ENCODE measurements at regions not wholly inside any gene's neighbourhood (a gene's known extent, or its start where the extent isn't known, plus 50 kb on each side); places are given as distances from the start of the nearest gene placed in this dataset.

DNA sequence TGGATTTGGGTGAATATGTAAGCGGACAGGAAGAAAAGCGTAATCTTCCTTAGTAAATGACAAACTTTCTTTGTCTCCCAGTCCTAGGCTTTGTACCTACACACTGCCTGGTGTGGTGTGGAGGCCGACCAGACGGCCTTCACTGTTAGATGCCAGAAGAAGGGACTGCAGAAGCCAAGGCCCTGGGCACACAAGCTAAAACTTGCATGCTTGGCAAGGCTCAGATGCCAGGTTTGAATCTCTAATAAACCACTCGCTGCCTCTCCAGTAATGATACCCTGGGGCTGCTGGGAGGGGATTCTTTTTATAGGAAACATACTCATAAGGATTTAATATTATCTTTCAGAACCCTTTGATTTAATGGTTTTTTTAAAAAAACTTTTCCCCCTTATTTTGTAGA, 263.8 kb downstream of the PTPRC start:
- ATAC-seq (ENCODE audit: low FRiP score in 2 of 2) (no peak), DNase-seq (no peak)
- Histone ChIP-seq H3K36me3 (peaks cover 0 to 16% (median 9%) of the 10 kb centered on the region in 4 donors), H3K4me1 (peaks cover 9 to 41% (median 34%) of the 10 kb centered on the region in 4 donors), H3K9me3 (no peaks in the 10 kb centered on the region), H3K4me3 (no peak overlapping the region), H3K27ac (peak overlapping the region in 2 of 4 donors; percentile 31 to 37), H3K27me3 (no peaks in the 10 kb centered on the region)
- WGBS, 2 donors, result 82 to 87% methylated on average over 5 of the region's 5 CpGs
- TF ChIP-seq POLR2AphosphoS5 (IDR thresholded peaks at IDR 0.05) (no peak), EP300 (IDR thresholded peaks at IDR 0.05) (no peak), POLR2A (IDR thresholded peaks at IDR 0.05) (no peak)
- TF ChIP-seq, protein P1, sequence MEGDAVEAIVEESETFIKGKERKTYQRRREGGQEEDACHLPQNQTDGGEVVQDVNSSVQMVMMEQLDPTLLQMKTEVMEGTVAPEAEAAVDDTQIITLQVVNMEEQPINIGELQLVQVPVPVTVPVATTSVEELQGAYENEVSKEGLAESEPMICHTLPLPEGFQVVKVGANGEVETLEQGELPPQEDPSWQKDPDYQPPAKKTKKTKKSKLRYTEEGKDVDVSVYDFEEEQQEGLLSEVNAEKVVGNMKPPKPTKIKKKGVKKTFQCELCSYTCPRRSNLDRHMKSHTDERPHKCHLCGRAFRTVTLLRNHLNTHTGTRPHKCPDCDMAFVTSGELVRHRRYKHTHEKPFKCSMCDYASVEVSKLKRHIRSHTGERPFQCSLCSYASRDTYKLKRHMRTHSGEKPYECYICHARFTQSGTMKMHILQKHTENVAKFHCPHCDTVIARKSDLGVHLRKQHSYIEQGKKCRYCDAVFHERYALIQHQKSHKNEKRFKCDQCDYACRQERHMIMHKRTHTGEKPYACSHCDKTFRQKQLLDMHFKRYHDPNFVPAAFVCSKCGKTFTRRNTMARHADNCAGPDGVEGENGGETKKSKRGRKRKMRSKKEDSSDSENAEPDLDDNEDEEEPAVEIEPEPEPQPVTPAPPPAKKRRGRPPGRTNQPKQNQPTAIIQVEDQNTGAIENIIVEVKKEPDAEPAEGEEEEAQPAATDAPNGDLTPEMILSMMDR (IDR thresholded peaks at IDR 0.05), result no peak

GRCh38 chr1:198903203-198903602, 264.4 kb downstream of the PTPRC start:
- DNase-seq (no peak), ATAC-seq (ENCODE audit: low FRiP score in 2 of 2) (no peak)
- peak overlapping the region in 2 of 4 donors; percentile 31 to 37 for H3K27ac ChIP-seq
- H3K9me3 ChIP-seq, result no peaks in the 10 kb centered on the region
- WGBS, 2 donors, result 69 to 75% methylated on average over 3 of the region's 3 CpGs
- no peak overlapping the region for H3K4me3 ChIP-seq
- TF ChIP-seq POLR2AphosphoS5 (IDR thresholded peaks at IDR 0.05) (no peak), EP300 (IDR thresholded peaks at IDR 0.05) (no peak), POLR2A (IDR thresholded peaks at IDR 0.05) (no peak)
- TF ChIP-seq, protein P1 (IDR thresholded peaks at IDR 0.05), result no peak
- H3K4me1 ChIP-seq, result peaks cover 9 to 42% (median 35%) of the 10 kb centered on the region in 4 donors
- H3K27me3 ChIP-seq, result no peaks in the 10 kb centered on the region
- peaks cover 0 to 16% (median 9%) of the 10 kb centered on the region in 4 donors for H3K36me3 ChIP-seq

DNA sequence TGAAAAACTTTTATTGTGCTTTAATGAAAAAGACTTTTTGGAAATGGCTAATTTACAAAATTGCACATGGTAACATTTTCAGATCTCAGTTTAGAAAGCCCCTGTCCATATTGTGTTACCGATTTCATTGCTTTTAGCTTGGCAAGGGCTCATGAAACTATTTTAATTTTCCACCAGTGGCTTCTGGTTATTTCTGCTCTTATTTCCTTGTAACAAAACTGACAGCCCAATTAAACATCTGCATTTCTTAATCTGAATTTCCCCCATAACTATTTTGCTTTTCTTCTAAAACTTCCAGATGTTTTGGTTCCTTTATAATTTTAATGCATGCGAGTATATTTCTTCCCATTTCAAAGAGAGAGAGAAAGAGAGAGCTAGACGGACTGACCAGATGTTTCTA, 264.8 kb downstream of the PTPRC start:
- ATAC-seq (ENCODE audit: low FRiP score in 2 of 2), result no peak
- no peaks in the 10 kb centered on the region for H3K9me3 ChIP-seq
- no peak for TF ChIP-seq POLR2AphosphoS5 (IDR thresholded peaks at IDR 0.05)
- TF ChIP-seq POLR2A (IDR thresholded peaks at IDR 0.05), result no peak
- TF ChIP-seq, protein P1 (IDR thresholded peaks at IDR 0.05), result no peak
- TF ChIP-seq EP300 (IDR thresholded peaks at IDR 0.05), result no peak
- H3K4me1 ChIP-seq, result peaks cover 9 to 46% (median 36%) of the 10 kb centered on the region in 4 donors
- DNase-seq, result no peak
- peaks cover 0 to 14% (median 9%) of the 10 kb centered on the region in 4 donors for H3K36me3 ChIP-seq
- WGBS, 2 donors, result 74 to 79% methylated on average over 3 of the region's 3 CpGs
- no peaks in the 10 kb centered on the region for H3K27me3 ChIP-seq
- peak overlapping the region in 2 of 4 donors; percentile 31 to 58 for H3K27ac ChIP-seq
- no peak overlapping the region for H3K4me3 ChIP-seq

DNA sequence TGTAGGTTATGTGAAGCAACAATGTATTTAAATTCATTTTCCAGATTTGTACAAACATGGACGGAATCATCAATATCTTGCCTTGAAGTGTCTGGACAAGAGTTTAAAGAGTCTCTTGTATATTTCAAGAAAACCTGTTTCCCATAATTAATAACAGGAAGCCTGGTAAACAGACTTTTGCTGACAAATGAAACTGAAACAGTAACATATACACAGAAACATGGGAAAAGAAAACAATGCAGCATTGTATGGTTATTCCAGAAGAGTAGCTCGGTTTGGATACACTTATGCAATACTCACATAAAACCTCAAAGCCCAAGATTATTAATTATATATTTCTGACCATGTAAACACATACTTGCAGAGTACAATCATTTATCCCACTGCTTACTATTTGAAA, 265.5 kb downstream of the PTPRC start:
- H3K4me3 ChIP-seq, result no peak overlapping the region
- H3K9me3 ChIP-seq, result no peaks in the 10 kb centered on the region
- ATAC-seq (ENCODE audit: low FRiP score in 2 of 2), result no peak
- WGBS, 2 donors, result 27 to 29% methylated on average over 2 of the region's 2 CpGs
- no peaks in the 10 kb centered on the region for H3K27me3 ChIP-seq
- H3K27ac ChIP-seq, result peak overlapping the region in 2 of 4 donors; percentile 46 to 58
- H3K4me1 ChIP-seq, result peaks cover 9 to 46% (median 36%) of the 10 kb centered on the region in 4 donors
- TF ChIP-seq, protein P1 (IDR thresholded peaks at IDR 0.05), result no peak
- TF ChIP-seq EP300 (IDR thresholded peaks at IDR 0.05) (no peak), POLR2AphosphoS5 (IDR thresholded peaks at IDR 0.05) (no peak), POLR2A (IDR thresholded peaks at IDR 0.05) (no peak)
- DNase-seq, result no peak
- H3K36me3 ChIP-seq, result peaks cover 0 to 10% (median 6%) of the 10 kb centered on the region in 4 donors

GRCh38 chr1:198906739-198907422, 268.0 kb downstream of the PTPRC start:
- ATAC-seq (ENCODE audit: low FRiP score in 2 of 2), result no peak
- 66 to 72% methylated on average over 4 of the region's 4 CpGs for WGBS, 2 donors
- peaks cover 6 to 41% (median 33%) of the 10 kb centered on the region in 4 donors for H3K4me1 ChIP-seq
- H3K36me3 ChIP-seq, result no peaks in the 10 kb centered on the region
- H3K4me3 ChIP-seq, result no peak overlapping the region
- no peaks in the 10 kb centered on the region for H3K9me3 ChIP-seq
- no peak for DNase-seq
- no peak for TF ChIP-seq EP300 (IDR thresholded peaks at IDR 0.05)
- TF ChIP-seq, protein P1 (IDR thresholded peaks at IDR 0.05), result no peak
- TF ChIP-seq POLR2A (IDR thresholded peaks at IDR 0.05), result no peak
- TF ChIP-seq POLR2AphosphoS5 (IDR thresholded peaks at IDR 0.05), result no peak
- H3K27me3 ChIP-seq, result no peaks in the 10 kb centered on the region
- H3K27ac ChIP-seq, result peak overlapping the region in 2 of 4 donors; percentile 57 to 64

All from upper lobe of left lung (tissue), 6 donors.